ENCODE measurements at regions not wholly inside any gene's neighbourhood (a gene's known extent, or its start where the extent isn't known, plus 50 kb on each side); places are given as distances from the start of the nearest gene placed in this dataset.

- no peak for DNase-seq
Measured at GRCh38 chr6:140620496-140620895, 1246.0 kb upstream of the CITED2 start.

- DNase-seq, result no peak
Measured at GRCh38 chr6:140609956-140610355, 1235.5 kb upstream of the CITED2 start.

DNA sequence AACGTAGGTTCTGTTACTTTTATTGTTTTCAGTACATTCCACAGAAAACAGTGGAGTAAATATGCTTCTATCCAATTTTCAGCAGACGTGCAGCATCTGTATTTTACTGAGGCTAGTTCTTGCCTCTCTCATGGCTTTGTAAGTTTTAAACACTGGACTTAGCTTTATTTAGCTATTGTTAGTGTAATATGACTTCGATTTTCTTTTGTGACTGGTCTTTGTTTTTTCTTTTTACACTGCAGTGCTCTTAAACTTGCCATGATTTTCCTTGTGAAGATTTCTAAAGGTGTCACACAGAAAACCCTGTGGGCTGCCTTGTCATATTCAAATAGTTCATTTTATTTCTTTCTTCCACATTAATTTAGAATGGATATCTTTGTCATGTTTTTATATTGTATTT lies 1234.9 kb upstream of the CITED2 start:
- DNase-seq, result no peak

DNA sequence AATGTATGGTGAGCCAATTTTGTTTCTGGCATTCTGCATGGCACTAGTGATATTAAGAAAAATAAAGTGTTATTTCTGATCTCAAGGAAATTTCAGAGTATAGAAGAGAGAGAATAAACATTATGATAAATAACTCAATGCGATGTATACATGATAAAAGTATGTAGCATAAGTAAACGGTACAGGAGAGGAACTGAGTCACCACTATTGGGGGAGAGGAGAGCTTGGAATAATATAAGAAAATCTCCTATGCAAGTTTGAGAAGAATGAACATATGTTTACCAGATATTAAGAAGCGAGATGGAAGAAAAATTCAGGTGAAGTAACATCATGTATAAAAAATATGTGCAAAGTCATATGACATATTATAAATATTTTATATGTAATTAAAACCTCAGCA lies 1230.3 kb upstream of the CITED2 start:
- DNase-seq, result no peak

DNA sequence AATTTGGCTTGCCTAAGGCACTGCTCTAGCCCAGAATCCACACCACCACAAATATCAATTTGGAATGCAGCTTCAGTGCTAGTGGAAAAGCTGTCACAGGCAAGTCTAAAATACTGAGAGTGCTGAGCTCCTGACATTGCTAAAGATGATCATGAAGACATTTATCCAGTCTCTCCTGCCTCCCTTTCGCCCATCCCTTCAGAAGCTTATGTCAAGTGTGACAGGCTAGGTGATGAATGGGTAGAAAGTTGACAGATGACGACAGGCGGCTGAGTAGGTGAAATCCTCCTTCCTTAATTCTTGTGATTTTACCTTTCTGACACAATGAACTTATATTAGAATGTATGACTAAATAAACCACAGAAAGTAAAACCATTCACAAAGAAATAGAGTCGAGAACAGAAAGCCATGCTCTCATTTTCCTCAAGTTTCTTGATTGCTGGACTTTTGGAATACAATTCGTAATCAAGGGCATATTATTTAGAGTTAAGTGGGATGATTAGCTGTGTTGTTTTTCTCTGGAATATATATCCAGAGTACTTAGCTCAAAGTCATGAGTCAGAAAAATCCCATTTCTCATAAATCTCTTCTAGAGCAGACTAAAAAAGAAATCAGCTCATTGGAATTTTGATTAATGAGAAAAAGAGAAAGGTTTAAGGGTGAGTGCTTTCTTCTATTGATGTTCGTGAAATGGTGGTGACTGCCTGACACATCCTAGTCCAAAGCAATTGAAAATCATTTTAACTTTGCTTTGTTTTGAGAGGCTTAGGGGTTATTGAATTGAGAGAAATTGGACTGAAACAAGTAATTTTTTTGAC lies 1228.2 kb upstream of the CITED2 start:
- no peak for DNase-seq

DNA sequence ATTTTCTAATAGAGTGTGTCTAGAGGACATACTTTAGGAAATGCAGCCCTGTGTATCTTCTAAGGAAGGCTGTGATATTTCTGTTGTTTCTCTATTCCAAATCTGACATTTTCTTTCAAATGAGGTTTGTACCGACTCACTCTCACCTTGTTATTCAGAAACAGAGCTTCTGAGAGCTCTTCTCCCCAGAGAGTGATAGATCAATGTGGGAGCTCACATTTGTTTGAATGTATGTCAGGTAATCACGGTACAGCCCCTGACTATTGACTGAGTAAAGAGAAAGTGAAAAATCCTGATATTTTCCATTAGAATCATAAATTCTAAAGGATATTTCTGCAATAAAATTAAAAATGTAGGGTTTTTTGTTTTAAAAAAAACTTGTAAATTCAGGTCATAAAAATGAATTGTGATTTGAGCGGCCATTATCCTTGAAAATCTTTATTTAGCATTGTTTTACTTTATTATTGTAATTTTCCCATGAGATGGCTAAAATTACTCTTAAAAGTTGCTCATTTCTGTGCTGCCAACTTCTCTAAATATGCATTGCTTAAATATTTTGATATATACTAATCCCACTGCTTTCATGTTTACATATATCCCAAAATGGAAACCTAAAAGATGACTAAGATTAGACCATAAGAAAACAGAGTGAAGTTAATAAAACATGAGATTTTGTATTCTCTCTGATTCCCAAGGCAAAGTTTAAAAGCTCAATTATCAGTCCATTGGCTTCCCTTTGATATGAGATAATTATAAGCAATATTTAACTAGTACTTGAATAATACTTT lies 1226.8 kb upstream of the CITED2 start:
- no peak for DNase-seq

- DNase-seq, result no peak
Measured at GRCh38 chr6:140599916-140600315, 1225.5 kb upstream of the CITED2 start.

DNA sequence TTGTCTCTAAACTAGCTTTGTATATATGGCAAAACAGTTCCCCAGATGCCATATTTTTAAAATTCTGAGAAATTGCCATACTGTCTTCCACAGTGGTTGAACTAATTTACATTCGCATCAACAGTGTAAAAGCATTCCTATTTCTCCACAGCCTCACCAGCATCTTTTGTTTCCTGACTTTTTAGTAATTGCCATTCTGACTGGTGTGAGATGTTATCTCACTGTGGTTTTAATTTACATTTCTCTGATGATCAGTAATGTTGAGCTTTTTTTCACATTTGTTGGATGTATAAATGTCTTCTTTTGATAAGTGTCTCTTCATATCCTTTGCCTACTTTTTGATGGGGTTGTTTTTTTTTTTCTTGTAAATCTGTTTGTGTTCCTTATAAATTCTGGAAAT lies 1222.7 kb upstream of the CITED2 start:
- DNase-seq, result no peak

GRCh38 chr6:140594806-140595128 lies 1220.3 kb upstream of the CITED2 start:
- no peak for DNase-seq

DNA sequence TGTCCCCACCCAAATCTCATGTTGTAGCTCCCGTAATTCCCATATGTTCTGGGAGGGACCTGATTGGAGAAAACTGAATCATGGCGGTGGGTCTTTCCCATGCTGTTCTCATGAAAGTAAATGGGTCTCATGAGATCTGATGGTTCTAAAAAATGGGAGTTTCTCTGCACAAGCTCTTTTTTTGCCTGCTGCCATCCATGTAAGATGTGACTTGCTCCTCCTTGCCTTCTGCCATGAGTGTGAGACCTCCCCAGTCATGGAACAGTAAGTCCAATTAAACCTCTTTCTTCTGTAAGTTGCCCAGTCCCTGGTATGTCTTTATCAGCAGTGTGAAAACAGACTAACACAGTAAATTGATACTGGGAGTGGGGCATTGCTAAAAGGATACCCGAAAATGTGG lies 1218.4 kb upstream of the CITED2 start:
- DNase-seq, result no peak

DNA sequence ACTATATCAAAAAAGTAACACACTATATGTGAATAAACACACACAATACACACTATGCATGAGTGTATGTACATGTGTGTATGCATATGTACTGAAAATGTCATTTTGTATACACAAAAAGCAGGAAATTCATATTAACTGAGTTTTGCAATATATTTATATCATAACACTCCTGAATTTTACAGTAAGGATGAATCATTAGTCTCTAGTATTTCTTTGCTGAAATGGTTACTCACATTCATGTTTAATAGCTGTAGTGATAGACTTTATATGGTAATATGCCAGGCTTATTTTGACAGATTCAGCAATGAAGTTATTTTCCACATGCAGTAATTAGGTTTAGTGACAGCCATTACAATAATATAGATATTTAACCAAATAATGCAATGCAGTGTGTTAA lies 1216.2 kb upstream of the CITED2 start:
- DNase-seq, result no peak

DNA sequence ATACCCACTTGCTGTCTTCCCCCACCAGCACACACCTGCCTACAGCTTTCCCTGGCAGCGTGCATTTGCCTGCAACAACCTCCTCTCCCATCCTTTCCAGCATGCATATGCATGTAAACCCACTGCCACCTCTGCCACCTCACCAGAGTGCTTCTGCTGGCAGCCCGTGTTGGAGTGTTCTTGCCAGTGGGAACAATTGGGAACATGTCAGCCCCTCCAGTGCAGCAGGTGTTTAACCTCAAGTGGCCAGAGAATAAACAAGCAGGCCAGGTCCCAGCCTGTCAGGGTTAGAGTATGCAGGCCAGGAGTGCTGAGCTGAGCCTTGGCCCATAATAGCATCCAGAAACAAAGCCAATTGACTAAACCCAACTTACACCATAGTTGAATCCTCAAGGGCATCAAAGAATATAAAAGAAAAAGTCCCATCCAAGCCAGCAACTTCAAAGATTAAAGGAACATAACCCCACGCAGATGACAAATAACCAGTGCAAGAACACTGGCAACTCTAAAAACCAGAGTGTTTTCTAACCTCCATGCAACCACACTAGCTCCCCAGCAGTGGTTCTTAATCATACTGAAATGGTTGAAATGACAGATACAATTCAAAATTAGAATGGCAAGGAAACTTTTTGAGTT lies 1212.1 kb upstream of the CITED2 start:
- DNase-seq, result peak; percentile 80

DNA sequence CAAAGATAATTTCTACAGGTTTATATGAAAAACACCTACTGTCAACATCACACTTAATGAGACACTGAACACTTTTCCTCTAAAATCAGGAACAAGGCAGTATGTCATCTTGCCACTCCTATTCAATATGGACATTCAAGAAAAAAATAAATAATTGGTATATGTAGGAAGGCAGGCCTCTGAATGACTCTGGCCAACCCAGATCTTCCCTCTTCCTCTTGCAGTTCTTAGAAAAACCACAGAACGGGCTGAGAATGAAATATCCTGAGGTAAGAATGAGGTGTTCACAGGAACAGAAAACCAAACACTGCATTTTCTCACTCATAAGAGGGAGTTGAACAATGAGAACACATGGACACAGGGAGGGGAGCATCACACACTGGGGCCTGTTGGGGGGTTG lies 1207.2 kb upstream of the CITED2 start:
- DNase-seq, result no peak

- no peak for DNase-seq
Measured at GRCh38 chr6:140579918-140580317, 1205.5 kb upstream of the CITED2 start.

GRCh38 chr6:140576004-140576555 lies 1201.6 kb upstream of the CITED2 start:
- DNase-seq, result no peak

DNA sequence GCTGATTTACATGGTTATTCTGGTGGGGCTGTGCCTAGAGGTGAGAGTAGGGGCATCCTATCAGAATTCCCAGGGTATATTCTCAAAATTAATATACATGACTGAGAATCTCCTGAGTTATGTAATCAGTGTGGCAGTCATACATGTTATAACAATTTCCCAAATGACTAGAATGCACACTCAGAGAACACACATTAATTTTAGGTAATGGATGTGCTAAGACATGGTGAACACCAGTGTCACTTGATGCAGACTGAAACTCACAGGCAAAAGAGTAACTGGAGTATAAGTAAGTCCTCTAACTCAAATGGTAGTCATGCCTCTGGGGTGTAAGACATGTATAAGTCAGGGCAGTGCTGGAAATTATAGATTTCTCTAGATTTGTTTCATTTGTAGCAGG lies 1198.4 kb upstream of the CITED2 start:
- DNase-seq, result no peak

DNA sequence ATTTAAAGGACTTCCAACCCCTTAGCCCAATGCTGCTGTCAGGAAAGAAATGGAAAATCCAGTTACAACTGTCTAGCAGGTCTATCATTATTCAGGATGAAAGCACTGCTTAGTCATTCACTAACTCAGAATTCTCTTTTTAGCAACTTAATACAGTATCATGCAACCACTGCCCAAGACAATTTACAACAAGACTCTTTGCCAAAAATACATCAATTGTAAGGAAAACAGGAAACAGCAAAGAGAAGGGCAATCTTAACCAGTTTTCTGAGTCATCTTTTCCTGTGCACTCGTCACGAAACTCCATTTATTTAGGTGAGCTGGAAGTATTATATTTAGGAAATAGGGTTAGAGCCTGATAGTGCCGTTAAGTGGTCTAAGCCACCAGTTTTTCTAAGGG lies 1197.7 kb upstream of the CITED2 start:
- no peak for DNase-seq

- no peak for DNase-seq
Measured at GRCh38 chr6:140571145-140571544, 1196.7 kb upstream of the CITED2 start.

GRCh38 chr6:140567466-140567865 lies 1193.0 kb upstream of the CITED2 start:
- DNase-seq, result no peak

- peak; percentile 17 for DNase-seq
Measured at GRCh38 chr6:140566781-140567277, 1192.4 kb upstream of the CITED2 start.

DNA sequence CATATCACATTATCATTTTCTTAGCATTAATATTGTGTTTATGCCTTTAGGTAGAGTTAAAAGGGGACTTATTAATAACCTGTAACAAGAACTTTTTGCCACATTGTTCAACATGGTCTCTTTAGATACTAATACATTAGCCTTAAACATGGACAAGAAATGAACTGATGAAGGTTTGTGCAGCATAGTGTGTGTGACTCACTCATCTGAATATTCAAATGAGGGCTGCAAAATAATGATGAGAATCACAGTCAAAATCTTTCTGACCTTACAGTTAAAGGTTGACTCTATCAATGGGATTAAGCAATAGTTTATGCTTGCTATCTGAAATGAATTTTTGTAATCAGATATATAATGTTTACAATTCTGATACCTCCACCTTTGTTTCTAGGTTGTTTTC lies 1189.3 kb upstream of the CITED2 start:
- no peak for DNase-seq

- no peak for DNase-seq
Measured at GRCh38 chr6:140561701-140562100, 1187.3 kb upstream of the CITED2 start.

DNA sequence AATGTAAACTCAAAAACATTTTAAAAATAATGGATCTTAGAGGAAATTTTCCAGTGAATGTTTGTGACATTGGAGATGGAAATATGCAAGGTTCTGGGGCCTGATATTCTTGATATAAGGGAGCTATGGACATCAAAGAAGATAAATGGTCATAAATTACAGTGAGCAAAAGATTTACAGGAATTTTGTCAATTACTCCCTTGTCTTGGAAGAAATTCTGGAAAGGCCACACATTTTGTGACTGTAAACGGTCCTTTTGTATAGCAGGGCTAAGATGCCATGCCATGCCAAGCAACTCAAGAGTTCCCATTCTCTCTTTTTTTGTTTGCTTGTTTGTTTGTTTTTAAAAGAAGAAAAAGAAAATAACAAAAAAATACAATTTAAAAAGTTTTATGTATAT lies 1186.2 kb upstream of the CITED2 start:
- no peak for DNase-seq

DNA sequence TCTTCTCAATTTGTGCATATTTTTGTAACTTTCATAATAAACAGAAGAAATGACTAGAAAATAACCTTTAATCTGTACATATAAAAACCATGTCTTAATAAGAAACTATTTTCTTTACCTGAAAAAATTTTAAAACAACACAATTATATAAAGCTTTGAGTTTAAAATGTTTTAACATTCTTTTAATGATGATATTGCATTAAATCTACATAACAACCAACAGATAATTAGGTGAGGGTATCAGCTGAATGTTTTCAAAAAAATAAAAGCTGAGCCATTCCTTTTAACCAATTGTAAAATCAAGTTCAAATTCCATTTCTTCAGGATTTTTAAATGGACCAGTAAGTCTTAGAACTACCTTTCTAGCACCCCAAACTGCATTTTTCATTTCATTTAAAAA lies 1185.0 kb upstream of the CITED2 start:
- DNase-seq, result no peak

All from NCI-H345 (cell line).